ENCODE measurements at regions not wholly inside any gene's neighbourhood (a gene's known extent, or its start where the extent isn't known, plus 50 kb on each side); places are given as distances from the start of the nearest gene placed in this dataset.

DNA sequence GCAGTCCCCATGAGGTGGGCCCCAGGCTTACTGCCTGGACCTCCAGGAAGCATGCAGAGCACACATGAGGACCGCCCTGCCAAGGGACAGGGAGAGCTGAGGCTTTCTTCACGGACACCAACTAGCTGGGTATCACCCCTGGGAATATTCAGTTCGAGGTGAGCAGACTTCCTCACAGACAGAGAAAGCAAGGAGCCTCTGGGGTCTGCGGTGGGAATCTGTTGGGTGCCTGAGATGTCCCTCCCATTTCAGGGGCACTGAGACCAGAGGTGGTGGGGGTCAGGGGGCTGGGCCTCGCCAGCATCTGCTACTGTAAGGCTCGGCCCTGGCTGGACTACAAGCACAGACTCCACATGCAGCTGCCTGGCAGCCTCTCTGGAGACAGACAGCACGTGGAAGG lies 74.3 kb upstream of the SYNDIG1 start:
- Mint-ChIP-seq H3K9me3 (ENCODE audit: low read depth) (peaks cover 10% of the 10 kb centered on the region), H3K4me1 (ENCODE audit: low read depth) (no peaks in the 10 kb centered on the region), H3K27me3 (peaks cover 26% of the 10 kb centered on the region), H3K4me3 (ENCODE audit: low read depth) (no peak overlapping the region), H3K36me3 (ENCODE audit: insufficient read depth) (no peaks in the 10 kb centered on the region), H3K27ac (no peak overlapping the region)
- TF ChIP-seq, protein P1, sequence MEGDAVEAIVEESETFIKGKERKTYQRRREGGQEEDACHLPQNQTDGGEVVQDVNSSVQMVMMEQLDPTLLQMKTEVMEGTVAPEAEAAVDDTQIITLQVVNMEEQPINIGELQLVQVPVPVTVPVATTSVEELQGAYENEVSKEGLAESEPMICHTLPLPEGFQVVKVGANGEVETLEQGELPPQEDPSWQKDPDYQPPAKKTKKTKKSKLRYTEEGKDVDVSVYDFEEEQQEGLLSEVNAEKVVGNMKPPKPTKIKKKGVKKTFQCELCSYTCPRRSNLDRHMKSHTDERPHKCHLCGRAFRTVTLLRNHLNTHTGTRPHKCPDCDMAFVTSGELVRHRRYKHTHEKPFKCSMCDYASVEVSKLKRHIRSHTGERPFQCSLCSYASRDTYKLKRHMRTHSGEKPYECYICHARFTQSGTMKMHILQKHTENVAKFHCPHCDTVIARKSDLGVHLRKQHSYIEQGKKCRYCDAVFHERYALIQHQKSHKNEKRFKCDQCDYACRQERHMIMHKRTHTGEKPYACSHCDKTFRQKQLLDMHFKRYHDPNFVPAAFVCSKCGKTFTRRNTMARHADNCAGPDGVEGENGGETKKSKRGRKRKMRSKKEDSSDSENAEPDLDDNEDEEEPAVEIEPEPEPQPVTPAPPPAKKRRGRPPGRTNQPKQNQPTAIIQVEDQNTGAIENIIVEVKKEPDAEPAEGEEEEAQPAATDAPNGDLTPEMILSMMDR (IDR thresholded peaks at IDR 0.05; ENCODE audit: unreplicated experiment) = no peak
- DNase-seq (ENCODE audit: low spot score, unreplicated experiment) = no peak

DNA sequence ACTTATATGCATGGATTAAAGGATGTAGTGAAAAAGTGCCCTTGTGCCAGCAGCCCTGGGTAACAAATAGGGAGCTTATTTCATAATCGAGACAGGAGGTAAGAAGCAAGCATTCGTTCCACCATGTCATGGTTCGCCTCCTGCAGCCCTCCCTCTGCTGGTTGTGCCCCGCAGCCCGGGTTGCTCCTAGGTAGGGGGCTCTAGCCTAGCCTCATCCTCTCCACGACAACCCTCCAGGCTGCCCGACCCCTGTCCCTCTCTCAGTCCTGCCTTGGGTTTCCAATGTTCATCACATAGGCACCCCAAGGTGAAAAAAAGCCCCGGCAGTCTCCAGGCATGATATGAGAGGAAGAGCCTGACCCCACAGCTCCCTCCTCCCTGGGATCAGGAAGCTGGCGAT lies 75.5 kb upstream of the SYNDIG1 start:
- TF ChIP-seq, protein P1 (IDR thresholded peaks at IDR 0.05; ENCODE audit: unreplicated experiment) = no peak
- Mint-ChIP-seq H3K4me3 (ENCODE audit: low read depth) (no peak overlapping the region), H3K4me1 (ENCODE audit: low read depth) (no peaks in the 10 kb centered on the region), H3K27me3 (peaks cover 30% of the 10 kb centered on the region), H3K36me3 (ENCODE audit: insufficient read depth) (no peaks in the 10 kb centered on the region), H3K9me3 (ENCODE audit: low read depth) (peaks cover 10% of the 10 kb centered on the region), H3K27ac (no peak overlapping the region)
- no peak for DNase-seq (ENCODE audit: low spot score, unreplicated experiment)

DNA sequence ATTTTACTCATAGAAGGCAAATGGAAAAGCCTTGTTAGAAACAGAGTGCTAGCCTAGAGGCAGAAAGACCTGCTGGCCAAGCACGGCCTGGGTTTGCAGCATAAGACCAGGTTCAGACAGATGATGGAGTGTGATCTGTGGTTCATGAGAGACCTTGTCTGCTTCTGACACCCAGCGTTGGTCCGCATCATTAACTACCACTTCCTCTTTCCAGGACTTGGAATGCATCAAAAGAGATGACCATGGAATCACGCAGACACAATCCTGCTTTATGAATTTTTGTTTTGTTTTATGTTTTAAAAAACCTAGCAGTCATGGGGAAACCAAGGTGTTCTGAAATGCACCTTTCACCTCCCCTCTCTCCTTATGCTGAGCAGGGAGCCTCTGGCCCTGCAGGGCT lies 76.8 kb upstream of the SYNDIG1 start:
- Mint-ChIP-seq H3K27ac (no peak overlapping the region), H3K9me3 (ENCODE audit: low read depth) (peaks cover 5% of the 10 kb centered on the region), H3K4me3 (ENCODE audit: low read depth) (no peak overlapping the region), H3K4me1 (ENCODE audit: low read depth) (no peaks in the 10 kb centered on the region), H3K27me3 (peaks cover 30% of the 10 kb centered on the region), H3K36me3 (ENCODE audit: insufficient read depth) (no peaks in the 10 kb centered on the region)
- TF ChIP-seq, protein P1 (IDR thresholded peaks at IDR 0.05; ENCODE audit: unreplicated experiment) = no peak
- no peak for DNase-seq (ENCODE audit: low spot score, unreplicated experiment)

DNA sequence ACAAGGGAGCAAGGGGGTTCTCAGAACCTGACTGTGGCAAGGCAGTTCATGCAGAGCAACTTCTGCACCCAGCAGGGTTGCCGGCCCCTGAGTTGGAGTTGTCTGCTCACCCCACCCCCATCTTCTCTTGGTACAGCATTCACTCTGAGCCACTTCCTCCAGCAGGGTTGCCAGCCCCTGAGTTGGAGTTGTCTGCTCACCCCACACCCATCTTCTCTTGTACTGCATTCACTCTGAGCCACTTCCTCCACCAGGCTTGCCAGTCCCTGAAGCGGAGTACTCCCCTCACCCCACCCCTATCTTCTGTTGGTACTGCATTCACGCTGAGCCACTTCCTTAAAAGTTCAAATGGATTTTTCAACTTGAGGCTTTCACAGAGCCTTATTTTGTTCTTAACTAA lies 79.7 kb upstream of the SYNDIG1 start:
- H3K4me3 Mint-ChIP-seq (ENCODE audit: low read depth) = no peak overlapping the region
- H3K27ac Mint-ChIP-seq = no peak overlapping the region
- H3K9me3 Mint-ChIP-seq (ENCODE audit: low read depth) = no peaks in the 10 kb centered on the region
- peaks cover 28% of the 10 kb centered on the region for H3K27me3 Mint-ChIP-seq
- TF ChIP-seq, protein P1 (IDR thresholded peaks at IDR 0.05; ENCODE audit: unreplicated experiment) = no peak
- no peak for DNase-seq (ENCODE audit: low spot score, unreplicated experiment)
- no peaks in the 10 kb centered on the region for H3K36me3 Mint-ChIP-seq (ENCODE audit: insufficient read depth)
- H3K4me1 Mint-ChIP-seq (ENCODE audit: low read depth) = no peaks in the 10 kb centered on the region

DNA sequence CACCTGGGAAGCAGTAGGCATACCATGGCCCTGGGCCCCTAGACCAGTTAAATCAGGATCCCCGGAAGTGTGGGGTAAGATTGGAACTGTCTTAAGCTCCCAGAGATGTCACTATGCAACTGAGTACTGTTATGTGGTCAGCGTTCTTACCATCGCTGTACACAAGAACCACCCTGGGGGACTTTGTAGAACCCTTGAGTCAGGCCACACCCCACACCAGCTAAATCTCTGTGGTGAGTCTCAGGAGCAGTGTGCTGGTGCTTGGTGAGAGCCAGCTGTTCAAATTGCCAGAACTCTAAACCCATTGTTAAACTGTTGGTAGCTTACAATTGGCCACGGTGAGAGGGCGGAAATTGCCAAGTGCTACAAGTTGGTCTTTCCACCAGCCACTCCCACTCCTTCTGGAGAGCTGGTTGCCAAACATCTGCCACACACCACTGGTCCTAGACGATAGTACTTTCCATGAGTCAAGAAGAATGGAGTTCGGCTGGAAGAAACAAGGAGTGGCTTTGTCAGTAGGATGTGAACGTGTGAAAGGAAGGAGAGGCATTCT lies 80.5 kb upstream of the SYNDIG1 start:
- Mint-ChIP-seq H3K27me3 (peaks cover 22% of the 10 kb centered on the region), H3K9me3 (ENCODE audit: low read depth) (no peaks in the 10 kb centered on the region), H3K4me3 (ENCODE audit: low read depth) (no peak overlapping the region), H3K36me3 (ENCODE audit: insufficient read depth) (no peaks in the 10 kb centered on the region), H3K4me1 (ENCODE audit: low read depth) (peaks cover 5% of the 10 kb centered on the region), H3K27ac (no peak overlapping the region)
- TF ChIP-seq, protein P1 (IDR thresholded peaks at IDR 0.05; ENCODE audit: unreplicated experiment) = no peak
- no peak for DNase-seq (ENCODE audit: low spot score, unreplicated experiment)

Data from progenitor cell of endocrine pancreas (in vitro differentiated cells).